A549 (cell line): ENCODE measurements at regions not wholly inside any gene's neighbourhood (a gene's known extent, or its start where the extent isn't known, plus 50 kb on each side); places are given as distances from the start of the nearest gene placed in this dataset.

Experiments used
- ATAC-seq, 2 experiments: fragments of 200-7000 bp in 1 of 2; fragments of >200 bp in 1 of 2; cut with Nextera tagmentation in 1 of 2; cut with Tn5 transposase in 1 of 2; 3 replicates each; pipeline versions ENCODE4 v1.8.0 to v1.9.1; 2018 to 2020; ENCODE audit warnings: mild to moderate bottlenecking in 1 of 2, moderate library complexity in 1 of 2
- CTCF ChIA-PET: fragments of 300-600 bp; sonication (Branson Sonifier 250); formaldehyde crosslinking; extraction: SDS; loops from one replicate; lab custom pipeline; 2021; ENCODE audit warnings: antibody characterized with exemption, inconsistent platforms; lab: Yijun Ruan, JAX
- POLR2A ChIA-PET: fragments of 350-600 bp; formaldehyde crosslinking; extraction: SDS; loops from one replicate; lab custom pipeline; 2021; ENCODE audit warnings: antibody characterized with exemption, inconsistent platforms; lab: Yijun Ruan, JAX
- DNase-seq, 2 experiments: peaks; one replicate each; pipeline versions ENCODE4 v3.0.0 to v3.0.0-alpha.2; 2011 to 2016; ENCODE audit warnings: low read depth in 1 of 2, low spot score in 1 of 2
- FAIRE-seq: peaks from 2 replicates; lab custom pipeline; 2011; peaks lifted over from hg19 to GRCh38; lab: Jason Lieb, UNC
- H3K27ac ChIP-seq, 2 experiments: fragments of >200 bp; sonication (Bioruptor Twin); formaldehyde crosslinking; 3 replicates each; pipeline ENCODE4 v1.5.1; 2016 to 2017
- H3K4me1 ChIP-seq: fragments of >200 bp; sonication (Bioruptor Twin); formaldehyde crosslinking; 3 replicates; pipeline ENCODE4 v1.6.1; 2016
- H3K4me2 ChIP-seq: fragments of >200 bp; sonication (Bioruptor Twin); formaldehyde crosslinking; 3 replicates; pipeline ENCODE4 v1.6.1; 2016
- H3K4me3 ChIP-seq: fragments of >200 bp; sonication (Bioruptor Twin); formaldehyde crosslinking; 3 replicates; pipeline ENCODE4 v1.5.1; 2016
- H3K9me3 ChIP-seq: fragments of >200 bp; sonication (Bioruptor Twin); formaldehyde crosslinking; 3 replicates; pipeline ENCODE4 v1.6.1; 2016
- ATOH8 ChIP-seq: fragments of 250-450 bp; sonication (Bioruptor Pico); IDR thresholded peaks from 2 replicates; pipeline ENCODE4 v1.5.0; 2020; ENCODE audit warnings: low read depth, mild to moderate bottlenecking, moderate library complexity
- BCL3 ChIP-seq: fragments of >200 bp; sonication (Bioruptor Twin); formaldehyde crosslinking; IDR thresholded peaks from 3 replicates; pipeline ENCODE4 v1.6.1; 2016
- CBX8 ChIP-seq: fragments of 200-600 bp; sonication (generic); IDR thresholded peaks from 2 replicates; pipeline ENCODE4 v1.6.1; 2016
- CEBPB ChIP-seq, 2 experiments: fragments of >200 bp in 1 of 2; sonication (Bioruptor Twin) in 1 of 2; formaldehyde crosslinking in 1 of 2; IDR thresholded peaks; 2 replicates each; pipeline ENCODE4 v1.6.1; 2012 to 2016
- CHD2 ChIP-seq: fragments of 150-350 bp; IDR thresholded peaks from 2 replicates; pipeline ENCODE4 v1.6.1; 2014; ENCODE audit warnings: low read length; ENCODE audit not compliant: partially characterized antibody
- CTCF ChIP-seq: fragments of >200 bp; sonication (Bioruptor Twin); formaldehyde crosslinking; IDR thresholded peaks from 3 replicates; pipeline ENCODE4 v1.5.1; 2016
- E2F6 ChIP-seq: IDR thresholded peaks from 2 replicates; pipeline ENCODE4 v1.6.1; 2012; ENCODE audit warnings: low read depth, borderline replicate concordance
- EHMT2 ChIP-seq: fragments of 200-600 bp; sonication (generic); IDR thresholded peaks from 2 replicates; pipeline ENCODE4 v1.6.1; 2016; ENCODE audit warnings: antibody characterized with exemption, low read depth, mild to moderate bottlenecking, moderate library complexity
- ELK1 ChIP-seq: fragments of 150-350 bp; IDR thresholded peaks from 2 replicates; pipeline ENCODE4 v1.6.1; 2014; ENCODE audit warnings: low read depth, mild to moderate bottlenecking, low read length
- FOXS1 ChIP-seq: fragments of 250-450 bp; sonication (Bioruptor Pico); IDR thresholded peaks from 2 replicates; pipeline ENCODE4 v1.5.0; 2020; ENCODE audit warnings: mild to moderate bottlenecking, moderate library complexity
- HDAC2 ChIP-seq: fragments of 200-600 bp; sonication (generic); IDR thresholded peaks from 2 replicates; pipeline ENCODE4 v1.6.1; 2016
- JUN ChIP-seq, 2 experiments: fragments of >200 bp; sonication (Bioruptor Twin); formaldehyde crosslinking; IDR thresholded peaks; 2 replicates in 1 of 2; 3 replicates in 1 of 2; pipeline ENCODE4 v1.6.1; 2016 to 2017
- JUNB ChIP-seq: fragments of >200 bp; sonication (Bioruptor Twin); formaldehyde crosslinking; IDR thresholded peaks from 2 replicates; pipeline ENCODE4 v1.6.1; 2016
- KDM1A ChIP-seq: fragments of 200-600 bp; sonication (generic); IDR thresholded peaks from 2 replicates; pipeline ENCODE4 v1.6.1; 2016; ENCODE audit warnings: low read depth, mild to moderate bottlenecking
- MAX ChIP-seq: IDR thresholded peaks from 2 replicates; pipeline ENCODE4 v1.6.1; 2012
- NFE2L2 ChIP-seq: fragments of 150-350 bp; conservative IDR thresholded peaks from 2 replicates; pipeline ENCODE4 v1.6.1; 2014; ENCODE audit warnings: low read length
- NR3C1 ChIP-seq: fragments of >200 bp; sonication (Bioruptor Twin); formaldehyde crosslinking; IDR thresholded peaks from 3 replicates; pipeline ENCODE4 v1.6.1; 2017
- PBX3 ChIP-seq: IDR thresholded peaks from 2 replicates; pipeline ENCODE4 v1.6.1; 2012
- PHF8 ChIP-seq: fragments of 200-600 bp; sonication (generic); IDR thresholded peaks from 2 replicates; pipeline ENCODE4 v1.6.1; 2016; ENCODE audit warnings: low read depth, mild to moderate bottlenecking, antibody characterized with exemption, moderate library complexity, borderline replicate concordance
- POLR2A ChIP-seq: IDR thresholded peaks from 2 replicates; pipeline ENCODE4 v1.6.1; 2012; ENCODE audit warnings: mild to moderate bottlenecking, low read length
- RARB ChIP-seq: fragments of 250-450 bp; sonication (Bioruptor Pico); IDR thresholded peaks from 2 replicates; pipeline ENCODE4 v1.8.0; 2021; ENCODE audit warnings: mild to moderate bottlenecking, moderate library complexity
- RCOR1 ChIP-seq: fragments of 150-350 bp; IDR thresholded peaks from 2 replicates; pipeline ENCODE4 v1.6.1; 2014; ENCODE audit warnings: antibody characterized with exemption, low read length, low read depth
- REST ChIP-seq: fragments of 200-600 bp; sonication (generic); IDR thresholded peaks from 2 replicates; pipeline ENCODE4 v1.6.1; 2016; ENCODE audit warnings: antibody characterized with exemption, mild to moderate bottlenecking, moderate library complexity
- RNF2 ChIP-seq: fragments of 200-600 bp; sonication (generic); IDR thresholded peaks from 2 replicates; pipeline ENCODE4 v1.6.1; 2016; ENCODE audit warnings: low read depth, mild to moderate bottlenecking, antibody characterized with exemption, moderate library complexity, borderline replicate concordance
- SREBF2 ChIP-seq: fragments of 450-650 bp; IDR thresholded peaks from 2 replicates; pipeline ENCODE4 v1.6.1; 2014; ENCODE audit warnings: mild to moderate bottlenecking, moderate library complexity
- TFCP2L1 ChIP-seq: fragments of 250-450 bp; sonication (Bioruptor Pico); IDR thresholded peaks from 2 replicates; pipeline ENCODE4 v1.5.0; 2021; ENCODE audit warnings: mild to moderate bottlenecking
- TP53 ChIP-seq: fragments of 250-450 bp; sonication (Bioruptor Pico); IDR thresholded peaks from 2 replicates; pipeline ENCODE4 v1.5.0; 2021; ENCODE audit warnings: mild to moderate bottlenecking, moderate library complexity
- ZFP36 ChIP-seq: fragments of 450-650 bp; IDR thresholded peaks from 2 replicates; pipeline ENCODE4 v1.6.1; 2014; ENCODE audit warnings: borderline replicate concordance; ENCODE audit not compliant: partially characterized antibody
- ZNF302 ChIP-seq: fragments of 250-450 bp; sonication (Bioruptor Pico); IDR thresholded peaks from 2 replicates; pipeline ENCODE4 v1.9.0; 2021; ENCODE audit warnings: inconsistent platforms, mild to moderate bottlenecking, moderate library complexity
- WGBS: methylation state at CpG from one replicate; pipeline ENCODE4 v1.1.6; 2017; ENCODE audit errors: missing lambda C conversion rate; 5-methylcytosine and 5-hydroxymethylcytosine counted together

GRCh38 chr10:80739963-80740715 lies 202.4 kb downstream of the SH2D4B start:
- Histone ChIP-seq H3K9me3 (no peaks in the 10 kb centered on the region), H3K4me3 (no peak overlapping the region), H3K4me2 (no peak overlapping the region), H3K27ac (no peak overlapping the region), H3K4me1 (no peaks in the 10 kb centered on the region)
- no peak for ATAC-seq
- no peak for FAIRE-seq
- no peak for DNase-seq
- 40% methylated on average over 18 of the region's 18 CpGs for WGBS
- ChIA-PET CTCF (no interaction called here), POLR2A (no interaction called here)
- TF ChIP-seq NR3C1 (no peak), FOXS1 (no peak), NFE2L2 (no peak), ELK1 (no peak), RNF2 (no peak), RARB (CRISPR knock-in tag) (no peak), ZNF302 (CRISPR knock-in tag) (no peak), TP53 (CRISPR knock-in tag) (no peak), POLR2A (no peak), CBX8 (no peak), EHMT2 (no peak), RCOR1 (no peak), ATOH8 (CRISPR knock-in tag) (no peak), JUN (IDR thresholded peaks at IDR 0.05) (no peak)

GRCh38 chr10:80741278-80741677 lies 203.6 kb downstream of the SH2D4B start:
- ChIA-PET POLR2A (no interaction called here), CTCF (no interaction called here)
- Histone ChIP-seq H3K27ac (no peak overlapping the region), H3K4me1 (no peaks in the 10 kb centered on the region), H3K4me2 (no peak overlapping the region), H3K9me3 (no peaks in the 10 kb centered on the region), H3K4me3 (no peak overlapping the region)
- FAIRE-seq (no peak), ATAC-seq (no peak), DNase-seq (no peak)
- WGBS = 3% methylated on average over 2 of the region's 2 CpGs
- TF ChIP-seq E2F6 (no peak), CTCF (no peak), PBX3 (no peak), TFCP2L1 (CRISPR knock-in tag) (no peak), JUNB (no peak), PHF8 (no peak), SREBF2 (no peak), POLR2A (no peak), KDM1A (no peak), ZFP36 (no peak), BCL3 (no peak), REST (no peak), CEBPB (IDR thresholded peaks at IDR 0.05) (no peak), CHD2 (no peak), MAX (no peak), HDAC2 (no peak)
